ENCODE measurements at regions not wholly inside any gene's neighbourhood (a gene's known extent, or its start where the extent isn't known, plus 50 kb on each side); places are given as distances from the start of the nearest gene placed in this dataset.

- no peak for TF ChIP-seq POLR2A (IDR thresholded peaks at IDR 0.05; ENCODE audit: low read depth, low read length)
- no peak for TF ChIP-seq TAF1 (IDR thresholded peaks at IDR 0.05; ENCODE audit: borderline replicate concordance, low read depth, low read length)
Measured at GRCh38 chr12:131348231-131348630, 362.7 kb upstream of the SFSWAP start.

All from GM12892 (cell line).